IMR-90 (cell line): ENCODE measurements at regions not wholly inside any gene's neighbourhood (a gene's known extent, or its start where the extent isn't known, plus 50 kb on each side); places are given as distances from the start of the nearest gene placed in this dataset.

Experiments used
- ATAC-seq: fragments of 200-7000 bp; cut with Tn5 transposase; 2 replicates; pipeline ENCODE4 v1.9.1; 2020; ENCODE audit warnings: low read depth, mild to moderate bottlenecking, moderate library complexity
- BruUV-seq: library from RNA; stranded (reverse); fragments of 400-500 nt; replicated peaks from 2 replicates; lab custom pipeline; 2021; lab: Mats Ljungman, UMichigan
- CTCF ChIA-PET: fragments of 300-600 bp; formaldehyde crosslinking; extraction: SDS; loops from one replicate; lab custom pipeline; 2021; ENCODE audit warnings: antibody characterized with exemption; lab: Yijun Ruan, JAX
- POLR2A ChIA-PET: fragments of 300-600 bp; sonication (Branson Sonifier 250); formaldehyde crosslinking; loops from one replicate; lab custom pipeline; 2022; ENCODE audit warnings: antibody characterized with exemption; ENCODE audit not compliant: unreplicated experiment; lab: Charles Lee
- DNase-seq: peaks from one replicate; pipeline ENCODE4 v3.0.0; 2013
- H2AFZ ChIP-seq: replicated peaks from 2 replicates; pipeline ENCODE3; 2013; ENCODE audit warnings: low read length, mild to moderate bottlenecking; ENCODE audit not compliant: poor library complexity
- H2AK5ac ChIP-seq: 2 replicates; pipeline ENCODE4 v1.6.1; 2013; ENCODE audit warnings: low read depth, low read length, inconsistent platforms
- H2AK9ac ChIP-seq: replicated peaks from 2 replicates; pipeline ENCODE3; 2013; ENCODE audit warnings: mild to moderate bottlenecking, low read depth, low read length, moderate library complexity; ENCODE audit not compliant: poor library complexity
- H2BK120ac ChIP-seq: 2 replicates; pipeline ENCODE4 v1.6.1; 2013; ENCODE audit warnings: low read depth, low read length, inconsistent platforms
- H2BK15ac ChIP-seq: 3 replicates; pipeline ENCODE4 v1.6.1; 2013; ENCODE audit warnings: low read depth, low read length, inconsistent platforms
- H2BK20ac ChIP-seq: 2 replicates; pipeline ENCODE4 v1.6.1; 2013; ENCODE audit warnings: low read depth, mild to moderate bottlenecking, inconsistent platforms, low read length, moderate library complexity
- H2BK5ac ChIP-seq: 2 replicates; pipeline ENCODE4 v1.6.1; 2013; ENCODE audit warnings: mild to moderate bottlenecking, low read depth, low read length, inconsistent platforms; ENCODE audit not compliant: poor library complexity, severe bottlenecking
- H3K14ac ChIP-seq: replicated peaks from 2 replicates; pipeline ENCODE4 v1.6.1; 2013; ENCODE audit warnings: low read depth, low read length, inconsistent platforms
- H3K18ac ChIP-seq: 2 replicates; pipeline ENCODE4 v1.6.1; 2013; ENCODE audit warnings: low read depth, low read length, control low read depth
- H3K23ac ChIP-seq: 2 replicates; pipeline ENCODE4 v1.6.1; 2013; ENCODE audit warnings: low read depth, low read length, inconsistent platforms
- H3K27ac ChIP-seq: 2 replicates; pipeline ENCODE4 v1.5.1; 2013; ENCODE audit warnings: mild to moderate bottlenecking, control low read depth, low read length; ENCODE audit not compliant: insufficient read depth
- H3K27me3 ChIP-seq: 2 replicates; pipeline ENCODE4 v1.6.1; 2013; ENCODE audit warnings: low read length; ENCODE audit not compliant: control insufficient read depth, insufficient read depth
- H3K36me3 ChIP-seq: 2 replicates; pipeline ENCODE4 v1.6.1; 2013; ENCODE audit warnings: low read length, mixed read lengths; ENCODE audit not compliant: control insufficient read depth, insufficient read depth
- H3K4ac ChIP-seq: 2 replicates; pipeline ENCODE4 v1.6.1; 2013; ENCODE audit warnings: low read depth, low read length, inconsistent platforms
- H3K4me1 ChIP-seq: 2 replicates; pipeline ENCODE4 v1.6.1; 2013; ENCODE audit warnings: low read length, mixed read lengths; ENCODE audit not compliant: control insufficient read depth, insufficient read depth
- H3K4me2 ChIP-seq: 2 replicates; pipeline ENCODE4 v1.6.1; 2013; ENCODE audit warnings: low read depth, mild to moderate bottlenecking, control low read depth, low read length, moderate library complexity
- H3K4me3 ChIP-seq: 2 replicates; pipeline ENCODE4 v1.5.1; 2013; ENCODE audit warnings: low read depth, mild to moderate bottlenecking, control low read depth, low read length, moderate library complexity; ENCODE audit not compliant: insufficient read depth
- H3K56ac ChIP-seq: 2 replicates; pipeline ENCODE4 v1.6.1; 2013; ENCODE audit warnings: low read length, inconsistent platforms; ENCODE audit not compliant: insufficient read depth; ENCODE audit errors: extremely low read depth
- H3K79me1 ChIP-seq, 2 experiments: 2 replicates each; pipeline ENCODE4 v1.6.1; 2013; ENCODE audit warnings: low read length in 2 of 2, inconsistent platforms in 1 of 2, low read depth in 1 of 2
- H3K9ac ChIP-seq: 2 replicates; pipeline ENCODE4 v1.6.1; 2013; ENCODE audit warnings: low read depth, low read length, control low read depth
- H3K9me1 ChIP-seq: 2 replicates; pipeline ENCODE4 v1.6.1; 2013; ENCODE audit warnings: low read length, inconsistent platforms; ENCODE audit not compliant: insufficient read depth
- H3K9me3 ChIP-seq: 2 replicates; pipeline ENCODE4 v1.6.1; 2013; ENCODE audit warnings: low read length; ENCODE audit not compliant: control insufficient read depth, insufficient read depth
- H4K20me1 ChIP-seq: 2 replicates; pipeline ENCODE4 v1.6.1; 2013; ENCODE audit warnings: low read length, inconsistent platforms; ENCODE audit not compliant: insufficient read depth
- H4K5ac ChIP-seq: 2 replicates; pipeline ENCODE4 v1.6.1; 2013; ENCODE audit warnings: mild to moderate bottlenecking, low read depth, low read length, control low read depth
- H4K8ac ChIP-seq, 2 experiments: 2 replicates each; pipeline ENCODE4 v1.6.1; 2013; ENCODE audit warnings: low read depth in 2 of 2, low read length in 2 of 2, control low read depth in 1 of 2, inconsistent platforms in 1 of 2
- H4K91ac ChIP-seq: 2 replicates; pipeline ENCODE4 v1.6.1; 2013; ENCODE audit warnings: low read depth, low read length, inconsistent platforms; ENCODE audit not compliant: insufficient read depth
- MAFK ChIP-seq: IDR thresholded peaks from 2 replicates; pipeline ENCODE4 v1.6.1; 2012; ENCODE audit warnings: low read depth, low read length, improper control_type of control experiment
- MAZ ChIP-seq: IDR thresholded peaks from 2 replicates; pipeline ENCODE4 v1.6.1; 2012; ENCODE audit warnings: low read depth, mild to moderate bottlenecking, low read length, improper control_type of control experiment, moderate library complexity, borderline replicate concordance
- MXI1 ChIP-seq: IDR thresholded peaks from 2 replicates; pipeline ENCODE4 v1.6.1; 2012; ENCODE audit warnings: low read depth, mild to moderate bottlenecking, low read length, moderate library complexity, borderline replicate concordance
- NFE2L2 ChIP-seq: fragments of 150-350 bp; IDR thresholded peaks from 2 replicates; pipeline ENCODE4 v1.6.1; 2016; ENCODE audit warnings: low read depth, mild to moderate bottlenecking, low read length
- RAD21 ChIP-seq: IDR thresholded peaks from 2 replicates; pipeline ENCODE4 v1.6.1; 2012; ENCODE audit warnings: low read length, improper control_type of control experiment
- RCOR1 ChIP-seq: IDR thresholded peaks from 2 replicates; pipeline ENCODE4 v1.6.1; 2012; ENCODE audit warnings: mild to moderate bottlenecking, low read length, improper control_type of control experiment; ENCODE audit not compliant: insufficient replicate concordance
- RFX5 ChIP-seq: IDR thresholded peaks from 2 replicates; pipeline ENCODE4 v1.8.0; 2012; ENCODE audit warnings: low read depth, mild to moderate bottlenecking, low read length, moderate library complexity
- USF2 ChIP-seq: fragments of 150-350 bp; IDR thresholded peaks from 2 replicates; pipeline ENCODE4 v1.6.1; 2017; ENCODE audit warnings: mild to moderate bottlenecking, antibody characterized with exemption, low read length, low read depth
- WGBS, 2 experiments: methylation state at CpG; one replicate each; pipeline versions ENCODE4 v1.1.5 to v1.1.7; 2013; ENCODE audit warnings: missing lambda C conversion rate in 2 of 2; ENCODE audit not compliant: insufficient read length in 1 of 2; ENCODE audit errors: extremely low coverage in 2 of 2; 5-methylcytosine and 5-hydroxymethylcytosine counted together
- dilution Hi-C: fragments of 300-500 bp; cut with HindIII; formaldehyde crosslinking; loops from one replicate; pipeline ENCODE4 v1.14.3; 2018; ENCODE audit warnings: low sequenced_read_pairs; ENCODE audit not compliant: unreplicated experiment
- in situ Hi-C: fragments of 300-500 bp; cut with MboI; formaldehyde crosslinking; loops from 3 replicates; pipeline ENCODE4 v1.14.3; 2019; ENCODE audit warnings: low sequenced_read_pairs, inconsistent platforms, mixed read lengths
- intact Hi-C: fragments of 100-400 bp; cut with micrococcal nuclease; formaldehyde crosslinking; loops from 2 replicates; pipeline ENCODE4 v1.10.0; 2022

DNA sequence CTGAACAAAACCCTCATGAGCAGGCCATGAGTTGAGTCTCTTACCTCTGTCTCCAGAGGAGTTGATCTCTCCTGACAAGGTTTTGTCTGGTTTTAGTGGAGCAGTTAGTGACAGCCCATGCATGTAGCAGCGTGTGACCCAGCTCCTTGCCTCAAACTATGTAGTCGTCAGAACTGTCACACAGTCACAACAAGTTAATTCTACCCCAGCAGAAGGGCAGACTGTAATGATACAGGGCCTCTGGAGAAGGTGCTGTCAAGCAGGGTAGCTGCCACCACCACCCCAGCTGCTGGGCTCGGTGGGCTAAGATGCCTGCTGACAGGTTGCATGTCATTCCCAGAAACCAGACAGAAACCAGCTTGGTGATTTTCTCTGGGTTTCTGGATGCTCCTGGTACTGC is 194.5 kb downstream of the PSAT1 start:
- no CpG with 5 or more reads among the region's 3 CpGs for WGBS, 2 experiments
- no peak overlapping the region for H2AK5ac ChIP-seq
- no peak overlapping the region for H3K18ac ChIP-seq
- in situ Hi-C loops (no loop called here), intact Hi-C loops (no loop called here), dilution Hi-C loops (no loop called here)
- no peak overlapping the region for H3K9ac ChIP-seq
- ChIA-PET CTCF (no interaction called here), POLR2A (no interaction called here)
- DNase-seq (no peak), ATAC-seq (no peak)
- peaks cover 2% of the 10 kb centered on the region for H3K27me3 ChIP-seq
- H4K20me1 ChIP-seq: no peaks in the 10 kb centered on the region
- no peak overlapping the region for H2AK9ac ChIP-seq
- H2AFZ ChIP-seq: no peak overlapping the region
- H3K4me3 ChIP-seq: no peak overlapping the region
- H3K4me1 ChIP-seq: no peaks in the 10 kb centered on the region
- H4K8ac ChIP-seq: no peak overlapping the region
- no peak overlapping the region for H3K56ac ChIP-seq
- H3K4me2 ChIP-seq: no peak overlapping the region
- BruUV-seq: no TSS peak
- TF ChIP-seq RCOR1: no peak
- no peak for TF ChIP-seq MAFK
- TF ChIP-seq MXI1: no peak
- TF ChIP-seq MAZ: no peak
- TF ChIP-seq RFX5: no peak
- TF ChIP-seq USF2: no peak
- no peak for TF ChIP-seq RAD21
- TF ChIP-seq NFE2L2: no peak
- no peaks in the 10 kb centered on the region for H3K9me3 ChIP-seq
- no peak overlapping the region for H2BK20ac ChIP-seq
- H3K27ac ChIP-seq: no peak overlapping the region
- H3K79me1 ChIP-seq: no peaks in the 10 kb centered on the region
- no peak overlapping the region for H2BK120ac ChIP-seq
- no peaks in the 10 kb centered on the region for H3K36me3 ChIP-seq
- H3K9me1 ChIP-seq: no peaks in the 10 kb centered on the region
- H3K23ac ChIP-seq: no peak overlapping the region
- no peak overlapping the region for H4K5ac ChIP-seq
- no peak overlapping the region for H3K4ac ChIP-seq
- H2BK15ac ChIP-seq: no peak overlapping the region
- no peak overlapping the region for H3K14ac ChIP-seq
- H4K91ac ChIP-seq: no peak overlapping the region
- no peak overlapping the region for H2BK5ac ChIP-seq
